BJ (cell line): ENCODE measurements at regions not wholly inside any gene's neighbourhood (a gene's known extent, or its start where the extent isn't known, plus 50 kb on each side); places are given as distances from the start of the nearest gene placed in this dataset.

ENCODE experiments used
- CTCF ChIA-PET: fragments of 350-600 bp; formaldehyde crosslinking; extraction: SDS; loops from one replicate; lab custom pipeline; 2021; ENCODE audit warnings: antibody characterized with exemption, inconsistent platforms; lab: Yijun Ruan, JAX
- POLR2A ChIA-PET: fragments of 300-600 bp; sonication (Branson Sonifier 250); formaldehyde crosslinking; extraction: SDS; loops from one replicate; lab custom pipeline; 2021; ENCODE audit warnings: antibody characterized with exemption; lab: Charles Lee
- DNase-seq: peaks from one replicate; pipeline ENCODE4 v3.0.0-alpha.2; 2011; ENCODE audit warnings: low read depth
- H3K27me3 ChIP-seq: 2 replicates; pipeline ENCODE4 v1.6.0; 2011; ENCODE audit warnings: low read length; ENCODE audit not compliant: control insufficient read depth, insufficient read depth
- H3K36me3 ChIP-seq: 2 replicates; pipeline ENCODE4 v1.5.1; 2011; ENCODE audit warnings: low read length; ENCODE audit not compliant: control insufficient read depth, insufficient read depth
- H3K4me3 ChIP-seq: 2 replicates; pipeline ENCODE4 v1.5.1; 2011; ENCODE audit warnings: low read depth, mild to moderate bottlenecking, control low read depth, low read length
- TF ChIP-seq, protein P1 (sequence below): IDR thresholded peaks from 2 replicates; pipeline ENCODE4 v1.5.1; 2011; ENCODE audit warnings: low read depth, mild to moderate bottlenecking, control low read depth, inconsistent platforms, low read length, moderate library complexity; ENCODE audit not compliant: insufficient read depth

DNA sequence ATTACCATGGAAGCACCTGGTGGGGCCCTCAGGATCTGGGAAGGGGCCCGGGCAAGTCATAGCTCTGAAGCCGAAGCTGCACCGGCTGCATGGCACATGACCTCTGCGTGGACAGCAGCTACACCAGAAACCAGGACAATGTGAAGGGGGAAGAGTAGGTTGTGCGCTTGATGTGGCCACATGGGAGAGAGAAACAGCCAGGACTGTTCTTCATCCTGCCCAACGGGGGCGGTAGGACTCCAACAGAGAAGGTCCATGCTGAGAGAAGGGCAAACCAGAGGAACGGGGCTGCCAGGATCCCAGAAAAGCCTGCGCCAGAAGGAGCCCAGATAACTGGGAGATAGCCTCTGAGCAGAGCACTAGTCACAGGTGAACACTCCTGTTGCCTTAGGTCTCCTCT lies 54.9 kb upstream of the PRR20G start:
- H3K36me3 ChIP-seq, result no peaks in the 10 kb centered on the region
- TF ChIP-seq, protein P1, sequence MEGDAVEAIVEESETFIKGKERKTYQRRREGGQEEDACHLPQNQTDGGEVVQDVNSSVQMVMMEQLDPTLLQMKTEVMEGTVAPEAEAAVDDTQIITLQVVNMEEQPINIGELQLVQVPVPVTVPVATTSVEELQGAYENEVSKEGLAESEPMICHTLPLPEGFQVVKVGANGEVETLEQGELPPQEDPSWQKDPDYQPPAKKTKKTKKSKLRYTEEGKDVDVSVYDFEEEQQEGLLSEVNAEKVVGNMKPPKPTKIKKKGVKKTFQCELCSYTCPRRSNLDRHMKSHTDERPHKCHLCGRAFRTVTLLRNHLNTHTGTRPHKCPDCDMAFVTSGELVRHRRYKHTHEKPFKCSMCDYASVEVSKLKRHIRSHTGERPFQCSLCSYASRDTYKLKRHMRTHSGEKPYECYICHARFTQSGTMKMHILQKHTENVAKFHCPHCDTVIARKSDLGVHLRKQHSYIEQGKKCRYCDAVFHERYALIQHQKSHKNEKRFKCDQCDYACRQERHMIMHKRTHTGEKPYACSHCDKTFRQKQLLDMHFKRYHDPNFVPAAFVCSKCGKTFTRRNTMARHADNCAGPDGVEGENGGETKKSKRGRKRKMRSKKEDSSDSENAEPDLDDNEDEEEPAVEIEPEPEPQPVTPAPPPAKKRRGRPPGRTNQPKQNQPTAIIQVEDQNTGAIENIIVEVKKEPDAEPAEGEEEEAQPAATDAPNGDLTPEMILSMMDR, result no peak
- no peak overlapping the region for H3K4me3 ChIP-seq
- DNase-seq, result no peak
- H3K27me3 ChIP-seq, result peaks cover 12% of the 10 kb centered on the region
- POLR2A ChIA-PET, result no interaction called here
- CTCF ChIA-PET, result no interaction called here

DNA sequence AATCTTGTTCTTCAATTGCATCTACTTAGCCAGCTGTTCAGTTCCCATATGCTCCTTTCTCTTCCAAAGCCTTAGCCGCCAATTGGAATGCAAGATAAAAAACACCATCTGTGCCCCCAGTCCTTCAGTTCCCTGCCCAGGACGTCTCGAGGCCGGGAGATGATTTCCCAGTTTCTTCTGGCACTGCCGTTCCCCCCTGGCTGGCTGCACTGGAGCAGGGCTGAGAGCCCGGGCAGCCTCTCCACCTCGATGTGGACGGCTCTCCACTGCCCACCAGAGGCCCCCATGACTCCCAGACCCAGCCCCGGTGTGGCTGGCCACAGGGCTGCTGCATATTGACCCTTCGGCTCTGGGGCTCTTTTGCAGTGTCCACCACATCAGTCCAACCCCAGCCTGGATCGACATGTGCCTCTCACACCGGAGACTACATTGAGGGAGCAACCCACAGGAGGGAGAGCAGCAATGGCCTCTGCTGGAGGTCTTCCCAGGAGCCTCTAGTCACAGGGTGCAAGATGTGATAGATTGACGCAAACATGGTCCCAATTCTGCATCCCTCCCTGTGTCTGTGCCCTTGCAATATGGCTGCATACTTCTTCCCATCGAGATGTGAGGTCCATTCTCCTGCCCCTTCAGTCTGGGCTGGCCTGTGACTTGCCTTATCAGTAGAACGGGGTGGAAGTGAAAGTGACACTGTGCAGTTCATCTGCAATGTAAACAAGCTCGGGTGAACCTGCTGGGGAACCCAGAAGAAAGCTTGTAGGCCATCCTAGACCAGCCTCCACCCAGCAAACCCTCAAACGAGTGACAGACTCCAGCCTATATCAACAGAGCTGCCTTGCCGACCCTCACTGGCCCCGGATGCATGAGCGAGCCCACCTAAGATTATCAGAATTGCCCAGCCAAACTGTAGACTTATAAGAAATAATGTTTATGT lies 52.3 kb upstream of the PRR20G start:
- peaks cover 15% of the 10 kb centered on the region for H3K27me3 ChIP-seq

GRCh38 chr3:127339016-127339415 lies 51.2 kb upstream of the PRR20G start:
- TF ChIP-seq, protein P1, result no peak
- Histone ChIP-seq H3K4me3 (no peak overlapping the region), H3K27me3 (peaks cover 15% of the 10 kb centered on the region), H3K36me3 (no peaks in the 10 kb centered on the region)
- POLR2A ChIA-PET, result no interaction called here
- no peak for DNase-seq
- CTCF ChIA-PET, result no interaction called here

More for the DNA sequence above, 52.3 kb upstream of the PRR20G start:
- TF ChIP-seq, protein P1, result no peak
- H3K36me3 ChIP-seq, result no peaks in the 10 kb centered on the region
- no peak for DNase-seq
- CTCF ChIA-PET, result no interaction called here
- H3K4me3 ChIP-seq, result no peak overlapping the region
- POLR2A ChIA-PET, result no interaction called here

DNA sequence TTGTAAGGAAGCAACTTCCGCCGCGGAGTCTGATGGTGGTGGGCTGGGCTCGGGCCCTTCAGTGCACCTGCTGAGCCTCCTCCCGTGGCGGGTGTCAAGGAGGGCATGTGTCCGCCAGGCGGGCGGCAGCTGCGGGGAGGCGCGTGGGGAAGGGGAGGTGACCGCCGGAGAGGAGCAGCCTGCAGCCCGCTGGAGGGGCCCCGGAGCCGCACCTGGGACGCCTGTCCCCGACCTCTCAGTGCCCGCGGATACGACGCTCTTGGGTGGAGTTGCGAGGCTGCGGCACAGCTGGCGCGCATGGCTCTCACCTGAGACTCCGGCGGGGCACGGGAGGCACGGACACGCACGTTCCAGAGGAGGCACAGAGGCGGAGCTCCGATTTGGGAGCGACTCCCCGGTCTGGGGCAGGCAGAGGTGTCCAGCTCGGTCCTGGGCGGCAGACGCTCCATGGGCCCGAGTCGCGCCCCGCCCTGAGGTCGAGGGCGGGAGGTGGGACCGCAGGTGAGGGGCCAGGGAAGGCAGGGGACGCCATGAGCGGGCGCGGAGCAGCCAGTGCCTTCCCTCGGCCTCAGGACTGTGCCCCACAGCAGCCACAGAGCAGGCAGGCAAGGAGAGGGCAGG lies 50.2 kb upstream of the PRR20G start:
- Histone ChIP-seq H3K27me3 (peaks cover 15% of the 10 kb centered on the region), H3K36me3 (no peaks in the 10 kb centered on the region), H3K4me3 (no peak overlapping the region)
- DNase-seq, result no peak
- TF ChIP-seq, protein P1, result no peak
- CTCF ChIA-PET, result interaction anchor here (0.5 kb wide), 1 partner anchor 30 kb away, joined by 3 read pairs; no protein-coding TSS in a partner anchor
- POLR2A ChIA-PET, result no interaction called here
